HG03378 (cell line): ENCODE measurements at regions not wholly inside any gene's neighbourhood (a gene's known extent, or its start where the extent isn't known, plus 50 kb on each side); places are given as distances from the start of the nearest gene placed in this dataset.

ENCODE experiments used
- ATAC-seq: cut with Tn5 transposase; IDR thresholded peaks from one replicate; pipeline ENCODE4 v1.9.1; 2021; ENCODE audit warnings: mild to moderate bottlenecking, moderate library complexity; ENCODE audit not compliant: unreplicated experiment

DNA sequence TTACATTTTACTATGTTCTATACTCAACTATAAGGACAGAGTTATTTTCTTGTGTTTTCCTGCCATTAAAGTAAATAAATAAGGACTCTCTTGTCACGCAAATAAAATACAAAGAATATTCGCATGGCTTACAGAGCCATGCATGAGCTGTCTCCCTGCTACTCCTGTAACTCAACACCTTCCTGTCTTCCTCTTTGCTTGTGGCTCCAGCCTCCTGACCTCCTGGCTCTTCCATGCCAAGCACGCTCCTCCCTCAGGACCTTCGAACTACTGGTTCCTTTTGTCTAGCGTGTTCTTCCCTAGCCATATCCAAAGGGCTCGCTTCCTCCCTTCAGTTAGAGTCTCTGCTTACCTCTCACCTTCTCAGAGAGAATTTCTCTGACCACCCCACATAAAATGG lies 124.3 kb upstream of the TMC3 start:
- no peak for ATAC-seq

DNA sequence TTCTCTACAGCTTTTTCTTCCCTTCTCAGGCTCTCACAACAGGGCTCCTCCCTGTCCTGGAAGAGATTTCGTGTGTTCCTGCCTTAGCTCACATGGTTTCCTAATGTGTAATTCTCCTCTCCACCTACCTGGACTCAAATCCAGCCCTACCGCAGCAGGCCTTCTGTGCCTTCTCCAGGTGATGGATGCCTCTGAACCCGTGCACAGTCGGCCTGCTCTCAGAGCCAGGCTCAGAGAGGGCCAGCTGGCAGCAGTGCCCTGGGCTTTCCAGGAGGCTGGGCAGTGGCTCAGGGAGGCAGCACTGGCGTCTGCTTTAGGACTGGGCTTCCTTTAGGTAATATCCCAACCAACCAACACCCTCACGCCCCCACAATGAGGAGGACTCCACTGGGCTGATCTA lies 123.2 kb upstream of the TMC3 start:
- no peak for ATAC-seq

DNA sequence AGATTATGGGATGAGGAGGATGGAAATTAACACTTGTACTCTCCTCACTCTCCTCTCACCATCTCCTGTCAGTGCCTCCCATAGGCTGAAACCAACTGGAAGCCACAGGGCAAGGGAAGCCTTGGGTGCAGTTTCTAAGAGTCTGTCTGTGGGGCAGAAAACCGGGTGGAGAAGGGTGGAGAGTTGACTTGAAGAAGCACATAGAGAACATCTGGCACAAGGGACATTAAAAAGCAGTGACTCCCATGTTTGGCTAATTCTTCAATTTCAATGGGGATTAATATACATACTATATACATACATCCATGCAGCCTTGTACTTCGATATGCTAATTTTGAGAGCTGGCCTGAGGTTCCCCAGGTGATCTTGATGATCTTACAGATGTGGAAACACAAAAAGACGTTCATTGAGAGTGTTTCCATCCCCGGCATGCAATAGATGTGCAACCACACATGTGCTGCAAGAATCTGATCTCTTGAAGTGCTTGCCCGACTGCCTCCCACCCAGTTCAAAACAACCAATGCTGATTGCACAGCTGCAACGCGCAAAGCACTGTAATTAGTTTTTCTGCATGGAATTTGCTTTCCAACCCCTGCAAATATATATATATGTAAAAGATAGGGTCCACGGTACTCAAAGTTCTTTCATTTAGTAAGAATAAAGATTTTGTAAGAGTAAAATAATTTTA lies 121.9 kb upstream of the TMC3 start:
- no peak for ATAC-seq

- ATAC-seq: no peak
Observed at GRCh38 chr15:81492969-81493645, 119.1 kb upstream of the TMC3 start.

DNA sequence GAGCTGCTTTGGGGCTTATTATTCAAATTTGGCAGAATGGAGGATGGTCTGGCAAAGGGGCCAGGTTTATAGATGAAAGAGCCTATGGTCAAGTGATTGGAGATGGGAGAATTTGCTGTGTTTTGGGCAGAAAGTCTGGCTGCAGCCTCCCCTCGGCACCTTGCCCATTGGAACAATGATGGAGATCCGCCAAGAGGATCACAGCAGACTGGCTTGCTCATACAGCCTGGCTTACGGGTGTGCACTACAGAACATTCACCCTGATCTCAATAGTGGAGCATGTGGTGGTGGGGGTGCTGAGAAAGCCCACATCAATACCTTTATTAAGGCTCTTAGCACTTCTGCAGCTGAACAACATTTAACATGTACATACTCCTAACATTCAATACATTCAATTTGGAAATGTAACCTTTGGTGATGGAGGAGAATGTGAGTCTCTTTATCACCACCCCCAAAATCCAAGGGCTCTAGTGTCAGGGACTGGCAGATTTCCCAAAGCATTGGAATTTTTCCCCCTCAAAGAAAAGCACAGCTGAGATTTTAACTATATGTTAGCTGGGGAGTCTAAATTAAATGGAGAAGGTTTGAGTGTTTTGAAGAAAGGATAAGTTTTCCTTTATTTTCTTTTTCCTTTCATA lies 118.4 kb upstream of the TMC3 start:
- no peak for ATAC-seq

DNA sequence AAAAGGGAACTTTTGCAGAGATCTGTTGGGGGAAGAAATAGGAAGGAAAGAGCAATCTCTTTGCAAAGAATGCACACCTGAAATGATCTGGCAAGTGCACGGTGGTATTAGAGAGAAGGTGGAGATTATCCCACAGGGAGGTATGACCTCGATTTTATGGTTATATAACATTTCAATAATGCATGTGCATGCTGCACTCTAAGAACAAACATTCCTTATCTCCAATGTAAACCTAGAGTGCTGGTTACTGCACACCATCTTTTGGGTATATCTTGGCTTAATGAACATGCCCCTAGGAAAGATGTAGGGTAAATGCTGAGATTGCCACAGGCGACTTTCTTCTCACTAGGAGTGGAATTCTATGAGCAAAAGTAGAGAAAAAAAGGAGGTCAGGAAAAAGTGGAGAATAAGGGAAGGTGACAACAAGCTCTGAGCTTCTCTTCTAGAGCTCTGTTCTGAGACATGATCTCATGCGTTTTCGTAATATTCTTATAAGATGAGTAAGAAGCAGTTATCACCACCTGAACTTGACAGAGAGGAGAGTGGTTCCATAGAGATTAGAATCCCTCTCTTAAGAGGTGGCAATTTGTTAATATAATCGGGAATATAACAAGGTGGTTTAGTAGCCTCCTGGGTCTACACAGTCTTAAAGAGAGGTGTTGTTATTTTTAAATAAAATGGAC lies 117.5 kb upstream of the TMC3 start:
- ATAC-seq: no peak

- no peak for ATAC-seq
Observed at GRCh38 chr15:81485806-81486205, 111.8 kb upstream of the TMC3 start.

GRCh38 chr15:81484086-81484955 lies 110.3 kb upstream of the TMC3 start:
- ATAC-seq: no peak

DNA sequence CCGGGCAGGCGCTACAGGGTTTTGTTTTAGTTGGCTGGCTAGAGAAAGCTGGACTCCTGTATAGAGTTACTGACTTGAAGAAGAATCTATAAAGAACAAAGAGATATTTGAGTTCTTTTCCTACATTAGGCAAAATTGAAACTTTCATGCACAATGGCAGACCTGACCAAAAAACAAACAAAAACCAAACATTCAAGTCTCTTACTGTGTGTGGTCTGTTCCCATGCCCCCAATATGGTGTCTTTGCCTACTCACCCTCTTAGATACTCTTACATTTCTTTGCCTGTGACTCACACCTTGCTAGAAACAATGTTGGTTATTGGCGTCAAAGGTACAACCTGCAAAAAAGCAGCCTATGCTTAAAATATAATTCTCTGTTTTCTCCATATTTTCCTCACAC lies 109.5 kb upstream of the TMC3 start:
- ATAC-seq: no peak

GRCh38 chr15:81481346-81481745 lies 107.3 kb upstream of the TMC3 start:
- ATAC-seq: no peak

DNA sequence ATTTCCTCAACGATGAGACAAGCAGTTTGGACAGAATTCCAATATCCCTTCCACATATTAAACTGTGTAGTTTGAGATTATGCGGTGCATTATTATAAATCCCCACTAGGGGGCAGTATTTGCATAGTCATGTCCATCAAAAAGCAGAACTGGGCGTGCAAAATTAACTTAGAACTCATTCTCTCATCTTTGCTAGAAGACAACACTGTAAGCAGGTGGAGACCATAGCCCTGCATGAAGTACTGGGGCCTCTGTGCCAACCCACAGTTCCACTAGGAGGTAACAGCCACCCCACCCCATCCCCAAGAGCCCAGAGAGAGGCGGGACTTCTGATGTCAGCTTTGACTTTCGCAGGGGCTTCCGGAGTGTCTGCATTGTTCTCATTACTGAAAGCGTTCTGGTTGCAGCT lies 106.6 kb upstream of the TMC3 start:
- ATAC-seq: peak; percentile 50

GRCh38 chr15:81478354-81478753 lies 104.3 kb upstream of the TMC3 start:
- no peak for ATAC-seq

GRCh38 chr15:81475926-81476325 lies 101.9 kb upstream of the TMC3 start:
- no peak for ATAC-seq

- no peak for ATAC-seq
Observed at GRCh38 chr15:81475471-81475870, 101.5 kb upstream of the TMC3 start.

- ATAC-seq: no peak
Observed at GRCh38 chr15:81473946-81474345, 99.9 kb upstream of the TMC3 start.

DNA sequence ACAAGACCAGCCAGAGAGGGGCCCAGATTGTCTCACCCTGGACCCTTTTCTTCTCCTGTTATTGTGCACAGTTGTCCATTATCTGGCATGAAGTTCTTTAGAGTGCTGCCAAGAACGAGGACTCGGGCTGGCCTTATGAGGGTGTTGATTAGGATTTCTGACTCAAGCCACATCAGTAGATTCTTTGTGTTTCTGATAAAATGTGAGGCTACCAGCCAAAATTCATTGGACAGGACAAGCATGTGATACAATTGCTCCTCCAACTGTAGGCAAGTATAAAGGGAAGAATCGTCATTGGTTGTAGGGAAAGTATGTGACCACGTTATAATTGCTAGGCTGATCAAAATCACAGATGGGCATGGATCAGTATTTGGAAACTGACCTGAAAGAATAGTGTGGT lies 99.2 kb upstream of the TMC3 start:
- no peak for ATAC-seq

DNA sequence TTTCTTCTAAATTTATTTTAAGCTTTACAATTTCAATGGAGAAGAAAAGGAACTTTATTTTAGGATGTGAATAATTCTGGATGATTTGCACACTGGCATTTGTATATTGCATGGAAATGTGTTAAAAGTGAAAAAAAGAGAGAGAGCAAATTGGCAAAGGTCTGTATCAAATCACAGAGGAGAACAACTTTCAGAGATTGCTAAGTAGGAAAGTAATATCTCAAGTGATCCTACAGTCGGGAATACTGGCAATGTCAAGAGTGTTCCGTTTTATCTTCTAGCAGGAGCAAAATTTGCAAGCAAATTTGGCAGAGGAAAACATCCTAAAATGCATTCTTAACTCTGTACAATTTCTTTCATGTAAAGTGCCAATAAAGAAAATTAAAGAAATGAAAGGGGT lies 97.1 kb upstream of the TMC3 start:
- ATAC-seq: no peak

DNA sequence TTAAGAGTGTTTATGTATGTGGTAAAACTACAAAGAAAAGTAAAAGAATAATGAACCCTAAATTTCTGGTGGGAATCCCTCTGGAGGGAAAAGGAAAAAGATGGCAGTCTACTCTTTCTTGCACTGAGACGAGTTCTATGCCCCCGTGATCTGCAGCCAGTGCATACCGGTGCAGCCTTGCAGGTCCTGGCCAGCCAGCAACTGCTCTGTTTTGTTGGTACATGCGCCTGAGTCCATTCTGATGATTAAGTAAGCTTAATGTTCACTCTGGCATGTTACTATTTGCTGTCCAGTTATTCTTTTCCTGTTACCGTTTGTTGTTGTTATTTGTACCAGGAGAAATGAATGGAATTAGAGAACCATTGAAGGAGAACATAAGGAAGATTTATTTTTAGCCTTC lies 95.1 kb upstream of the TMC3 start:
- ATAC-seq: no peak

DNA sequence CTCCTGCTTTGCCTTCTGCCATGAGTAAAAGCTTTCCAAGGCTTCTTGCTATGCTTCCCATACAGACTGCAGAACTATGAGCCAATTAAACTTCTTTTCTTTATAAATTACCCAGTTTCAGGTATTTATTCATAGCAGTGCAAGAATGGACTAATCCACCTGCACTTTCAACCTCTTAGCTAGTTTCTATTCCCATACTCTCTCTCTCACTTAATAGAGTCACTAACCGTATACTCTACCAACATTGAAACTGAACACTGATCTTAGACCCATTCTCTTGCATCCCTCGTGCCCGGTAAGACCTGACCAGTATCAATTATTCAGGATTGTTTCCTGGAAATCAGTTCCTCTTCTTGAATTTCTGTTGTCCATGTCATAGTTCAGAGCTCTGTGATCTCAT lies 92.7 kb upstream of the TMC3 start:
- ATAC-seq: no peak

DNA sequence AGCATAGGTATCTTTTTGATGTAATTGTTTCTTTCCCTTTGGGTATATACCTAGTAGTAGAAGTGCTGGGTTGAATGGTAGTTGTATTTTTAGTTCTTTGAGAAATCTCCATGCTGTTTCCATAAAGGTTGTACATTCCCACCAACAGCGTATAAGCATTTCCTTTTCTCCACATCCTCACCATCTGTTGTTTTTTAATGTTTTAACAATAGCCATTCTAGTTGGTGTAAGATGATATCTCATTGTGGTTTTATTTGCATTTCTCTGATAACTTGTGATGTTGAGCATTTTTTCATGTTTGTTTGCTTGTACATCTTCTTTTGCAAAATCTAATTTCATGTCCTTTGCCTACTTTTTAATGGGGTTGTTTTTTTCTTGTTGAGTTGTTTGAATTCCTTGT lies 80.0 kb upstream of the TMC3 start:
- no peak for ATAC-seq

DNA sequence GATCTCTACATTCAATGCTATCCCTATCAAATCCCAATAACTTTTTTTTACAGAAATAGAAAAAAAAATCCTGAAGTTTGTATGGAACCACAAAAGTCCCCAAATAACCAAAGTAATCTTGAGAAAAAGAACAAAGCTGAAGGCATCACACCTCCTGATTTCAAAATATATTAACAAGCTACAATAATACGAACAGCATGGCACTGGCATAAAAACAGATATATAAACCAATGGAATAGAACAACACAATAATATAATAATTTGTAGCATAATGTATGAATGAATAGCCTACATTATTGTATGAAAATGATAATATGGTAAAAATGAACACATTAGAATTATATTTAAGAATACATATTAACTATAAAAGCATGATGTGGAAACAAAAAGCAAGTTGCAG lies 76.7 kb upstream of the TMC3 start:
- no peak for ATAC-seq
